ENCODE measurements at regions not wholly inside any gene's neighbourhood (a gene's known extent, or its start where the extent isn't known, plus 50 kb on each side); places are given as distances from the start of the nearest gene placed in this dataset.

GRCh38 chr2:219769090-219769910 is 141.9 kb downstream of the SLC4A3 start:
- no peaks in the 10 kb centered on the region for H3K9me3 ChIP-seq (ENCODE audit: control insufficient read depth, insufficient read depth, low read depth, low read length)
- TF ChIP-seq TSHZ1 (tag by site-specific recombination; IDR thresholded peaks at IDR 0.05; ENCODE audit: borderline replicate concordance) (no peak), KLF7 (tag by site-specific recombination; IDR thresholded peaks at IDR 0.05; ENCODE audit: borderline replicate concordance) (no peak), ZNF76 (tag by site-specific recombination; IDR thresholded peaks at IDR 0.05; ENCODE audit: borderline replicate concordance, low read depth) (no peak), ZXDB (tag by site-specific recombination; IDR thresholded peaks at IDR 0.05) (no peak), ZSCAN5A (tag by site-specific recombination; IDR thresholded peaks at IDR 0.05) (no peak), MZF1 (tag by site-specific recombination; IDR thresholded peaks at IDR 0.05; ENCODE audit: borderline replicate concordance) (no peak), ZNF529 (tag by site-specific recombination; IDR thresholded peaks at IDR 0.05; ENCODE audit: insufficient replicate concordance) (no peak), SCRT1 (tag by site-specific recombination; IDR thresholded peaks at IDR 0.05; ENCODE audit: borderline replicate concordance) (no peak)
- H3K36me3 ChIP-seq (ENCODE audit: control insufficient read depth in 2 of 2, insufficient read depth in 1 of 2, low read length in 2 of 2) = no peaks in the 10 kb centered on the region
- peaks cover 8% of the 10 kb centered on the region; the same call in 1 of the 2 replicates for H3K4me1 ChIP-seq (ENCODE audit: control insufficient read depth, insufficient read depth, low read length)
- H3K27ac ChIP-seq (ENCODE audit: extremely low read depth, low read depth, low read length) = no peak overlapping the region
- CTCF ChIA-PET = interaction anchor here (0.5 to 0.6 kb wide), 2 partner anchors 54 to 486 kb away, joined by 3 read pairs; no protein-coding TSS in a partner anchor
- POLR2A ChIA-PET = no interaction called here
- H3K4me3 ChIP-seq (ENCODE audit: low read depth, low read length) = no peak overlapping the region

- ChIA-PET POLR2A (no interaction called here), CTCF (no interaction called here)
- no peak overlapping the region for H3K4me3 ChIP-seq (ENCODE audit: low read depth, low read length)
- no peak for TF ChIP-seq ZNF629 (tag by site-specific recombination; IDR thresholded peaks at IDR 0.05)
- no peak for TF ChIP-seq ZNF514 (tag by site-specific recombination; IDR thresholded peaks at IDR 0.05)
- TF ChIP-seq FEZF1 (tag by site-specific recombination; IDR thresholded peaks at IDR 0.05) = peak; percentile 48
- TF ChIP-seq GLIS1 (tag by site-specific recombination; IDR thresholded peaks at IDR 0.05) = peak; percentile 38; the same call in 1 of the 2 replicates
- TF ChIP-seq ZNF843 (tag by site-specific recombination; IDR thresholded peaks at IDR 0.05) = peak; percentile 66
- H3K9me3 ChIP-seq (ENCODE audit: control insufficient read depth, insufficient read depth, low read depth, low read length) = no peaks in the 10 kb centered on the region
- no peaks in the 10 kb centered on the region for H3K36me3 ChIP-seq (ENCODE audit: control insufficient read depth in 2 of 2, insufficient read depth in 1 of 2, low read length in 2 of 2)
- H3K27ac ChIP-seq (ENCODE audit: extremely low read depth, low read depth, low read length) = no peak overlapping the region; the same call in 1 of the 2 replicates
- H3K4me1 ChIP-seq (ENCODE audit: control insufficient read depth, insufficient read depth, low read length) = peaks cover 8% of the 10 kb centered on the region; the same call in 1 of the 2 replicates
These were observed 144.7 kb downstream of the SLC4A3 start for GRCh38 chr2:219772103-219772635.

- no peak overlapping the region; the same call in 1 of the 2 replicates for H3K27ac ChIP-seq (ENCODE audit: extremely low read depth, low read depth, low read length)
- no peaks in the 10 kb centered on the region for H3K36me3 ChIP-seq (ENCODE audit: control insufficient read depth in 2 of 2, insufficient read depth in 1 of 2, low read length in 2 of 2)
- H3K9me3 ChIP-seq (ENCODE audit: control insufficient read depth, insufficient read depth, low read depth, low read length) = no peaks in the 10 kb centered on the region
- CTCF ChIA-PET = no interaction called here
- no peak overlapping the region for H3K4me3 ChIP-seq (ENCODE audit: low read depth, low read length)
- H3K4me1 ChIP-seq (ENCODE audit: control insufficient read depth, insufficient read depth, low read length) = peaks cover 8% of the 10 kb centered on the region; the same call in 1 of the 2 replicates
- POLR2A ChIA-PET = no interaction called here
- TF ChIP-seq ZNF449 (tag by site-specific recombination; IDR thresholded peaks at IDR 0.05) = no peak
- no peak for TF ChIP-seq ZFP3 (tag by site-specific recombination; IDR thresholded peaks at IDR 0.05; ENCODE audit: low read depth)
- no peak for TF ChIP-seq ZIC2 (tag by site-specific recombination; IDR thresholded peaks at IDR 0.05)
- TF ChIP-seq ZNF664 (tag by site-specific recombination; IDR thresholded peaks at IDR 0.05) = no peak
- no peak for TF ChIP-seq ZNF596 (tag by site-specific recombination; IDR thresholded peaks at IDR 0.05)
- TF ChIP-seq AEBP2 (tag by site-specific recombination; IDR thresholded peaks at IDR 0.05; ENCODE audit: borderline replicate concordance) = no peak
- no peak for TF ChIP-seq TRIM28 (IDR thresholded peaks at IDR 0.05; ENCODE audit: borderline replicate concordance, low read length)
- TF ChIP-seq ZNF26 (tag by site-specific recombination; IDR thresholded peaks at IDR 0.05) = no peak
These were observed 145.3 kb downstream of the SLC4A3 start for GRCh38 chr2:219772697-219773096.
